SH-SY5Y (cell line): ENCODE measurements at regions not wholly inside any gene's neighbourhood (a gene's known extent, or its start where the extent isn't known, plus 50 kb on each side); places are given as distances from the start of the nearest gene placed in this dataset.

Source experiments
- GATA2 ChIP-seq: IDR thresholded peaks from 2 replicates; pipeline ENCODE4 v1.6.1; 2011; ENCODE audit warnings: mild to moderate bottlenecking, low read depth, low read length
- GATA3 ChIP-seq: IDR thresholded peaks from 2 replicates; pipeline ENCODE4 v1.6.1; 2011; ENCODE audit warnings: low read depth, mild to moderate bottlenecking, low read length, moderate library complexity

GRCh38 chr7:130914554-130915294 is 180.7 kb upstream of the KLF14 start:
- TF ChIP-seq GATA3 (no peak), GATA2 (no peak)
